Right lobe of liver (tissue), 4 donors: ENCODE measurements at regions not wholly inside any gene's neighbourhood (a gene's known extent, or its start where the extent isn't known, plus 50 kb on each side); places are given as distances from the start of the nearest gene placed in this dataset.

Experiments
- POLR2A ChIP-seq: fragments of 450-650 bp; IDR thresholded peaks from one replicate; pipeline ENCODE4 v1.6.1; 2017; ENCODE audit warnings: antibody characterized with exemption, mild to moderate bottlenecking
- TF ChIP-seq, protein P1 (sequence below), 4 donors: fragments of 200-600 bp in 3 of 4; fragments of 450-650 bp in 1 of 4; IDR thresholded peaks; one replicate each; pipeline versions ENCODE4 v1.5.1 to v1.8.0; 2016 to 2022; ENCODE audit warnings: antibody characterized with exemption in 4 of 4, mild to moderate bottlenecking in 2 of 4
- donor health status: DM: no; HTN: no; CAD: no.
- donor health status: DM: no; HTN: no; CAD: no.
- donor health status: DM: no; HTN: yes; CAD: no.

DNA sequence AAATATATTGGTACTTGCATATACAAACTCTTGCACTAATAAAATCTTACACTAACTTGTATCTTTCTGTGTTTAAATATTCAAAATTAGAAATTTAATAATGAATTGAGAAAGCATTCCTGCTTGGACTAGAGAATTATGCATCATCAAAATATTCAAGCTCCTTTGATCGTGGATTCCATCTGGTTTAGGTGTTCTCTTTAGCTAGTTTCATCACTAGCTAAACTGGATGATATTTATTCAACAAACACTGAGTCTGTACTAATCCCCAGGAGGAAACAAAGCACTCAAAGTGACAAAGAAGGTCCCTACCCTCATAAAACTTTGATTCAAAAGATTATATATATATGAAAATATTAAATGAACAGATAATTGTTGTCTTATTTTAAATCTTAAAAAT, 1360.9 kb upstream of the ALCAM start:
- TF ChIP-seq, protein P1, sequence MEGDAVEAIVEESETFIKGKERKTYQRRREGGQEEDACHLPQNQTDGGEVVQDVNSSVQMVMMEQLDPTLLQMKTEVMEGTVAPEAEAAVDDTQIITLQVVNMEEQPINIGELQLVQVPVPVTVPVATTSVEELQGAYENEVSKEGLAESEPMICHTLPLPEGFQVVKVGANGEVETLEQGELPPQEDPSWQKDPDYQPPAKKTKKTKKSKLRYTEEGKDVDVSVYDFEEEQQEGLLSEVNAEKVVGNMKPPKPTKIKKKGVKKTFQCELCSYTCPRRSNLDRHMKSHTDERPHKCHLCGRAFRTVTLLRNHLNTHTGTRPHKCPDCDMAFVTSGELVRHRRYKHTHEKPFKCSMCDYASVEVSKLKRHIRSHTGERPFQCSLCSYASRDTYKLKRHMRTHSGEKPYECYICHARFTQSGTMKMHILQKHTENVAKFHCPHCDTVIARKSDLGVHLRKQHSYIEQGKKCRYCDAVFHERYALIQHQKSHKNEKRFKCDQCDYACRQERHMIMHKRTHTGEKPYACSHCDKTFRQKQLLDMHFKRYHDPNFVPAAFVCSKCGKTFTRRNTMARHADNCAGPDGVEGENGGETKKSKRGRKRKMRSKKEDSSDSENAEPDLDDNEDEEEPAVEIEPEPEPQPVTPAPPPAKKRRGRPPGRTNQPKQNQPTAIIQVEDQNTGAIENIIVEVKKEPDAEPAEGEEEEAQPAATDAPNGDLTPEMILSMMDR (IDR thresholded peaks at IDR 0.05) = no peak
- no peak for TF ChIP-seq POLR2A
